ENCODE measurements at regions not wholly inside any gene's neighbourhood (a gene's known extent, or its start where the extent isn't known, plus 50 kb on each side); places are given as distances from the start of the nearest gene placed in this dataset.

DNA sequence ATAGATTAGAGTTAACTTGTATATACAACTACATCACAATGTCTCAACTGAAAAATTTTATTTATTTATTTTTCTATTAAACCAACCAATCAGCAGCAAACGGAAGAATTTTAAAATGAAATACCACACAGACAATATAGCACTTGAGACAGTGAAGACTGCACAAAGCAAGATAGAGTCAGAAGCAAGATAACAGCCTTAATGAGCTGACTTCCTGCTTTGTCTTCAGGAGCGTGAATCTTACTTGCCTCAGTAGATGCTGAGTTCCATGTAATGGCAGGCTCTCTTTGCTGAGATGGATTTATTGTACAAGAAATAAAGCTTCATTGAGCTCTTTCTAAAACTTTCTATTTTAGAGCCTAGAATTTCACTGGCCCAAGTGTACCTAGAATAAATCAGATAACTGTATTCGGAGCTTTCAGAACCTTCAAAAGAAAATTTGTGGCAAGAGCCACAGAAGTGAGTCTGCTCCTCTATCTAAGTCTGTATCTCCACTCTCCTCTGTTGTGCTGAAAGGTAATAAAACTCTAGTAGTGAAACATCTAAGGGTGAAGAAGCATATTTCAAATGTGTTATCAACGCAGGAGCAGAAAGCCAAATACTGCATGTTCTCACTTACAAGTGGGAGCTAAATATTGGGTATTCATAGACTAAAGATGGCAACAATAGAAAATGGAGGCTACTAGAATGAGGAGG is 83.3 kb upstream of the ANKRD55 start:
- intact Hi-C loops (cut with micrococcal nuclease): loop anchor here (10.0 kb wide), 1 partner anchor 138 kb away; no protein-coding TSS in a partner anchor
- WGBS (ENCODE audit: insufficient coverage, low coverage, missing lambda C conversion rate): 3% methylated on average over 4 of the region's 4 CpGs
- in situ Hi-C loops (cut with MboI): no loop called here
- ChIA-PET CTCF (ENCODE audit: low intra/inter-chr PET ratio) (no interaction called here), POLR2A (interaction anchor here (0.6 to 1.2 kb wide), 2 partner anchors 13 to 189 kb away, joined by 3 to 4 read pairs; no protein-coding TSS in a partner anchor)
- H3K9me1 ChIP-seq (ENCODE audit: control insufficient read depth, insufficient read depth, low read length): no peaks in the 10 kb centered on the region
- no peak overlapping the region for H3K4me3 ChIP-seq
- FAIRE-seq (no peak), ATAC-seq (no peak), DNase-seq (ENCODE audit: extremely low read depth in 1 of 4, low spot score in 3 of 4) (peak in 1 of 4 experiments; percentile 19)
- peaks cover 2 to 6% of the 10 kb centered on the region in 2 experiments; a peak in 2 of 5 replicates for H3K27me3 ChIP-seq (ENCODE audit: control insufficient read depth in 2 of 2, insufficient read depth in 2 of 2, low read length in 2 of 2)
- no peak overlapping the region for H2AFZ ChIP-seq (ENCODE audit: low read depth, low read length)
- no peaks in the 10 kb centered on the region for H3K36me3 ChIP-seq (ENCODE audit: control insufficient read depth, insufficient read depth, low read length)
- H3K4me1 ChIP-seq (replicated peaks in 1 of 2; ENCODE audit: control insufficient read depth in 2 of 2, insufficient read depth in 2 of 2, low read length in 2 of 2): peaks cover 0 to 10% of the 10 kb centered on the region in 2 experiments; a peak in 2 of 5 replicates
- no peak overlapping the region for H3K4me2 ChIP-seq (ENCODE audit: insufficient read depth, low read length)
- H3K9me3 ChIP-seq (replicated peaks; ENCODE audit: control insufficient read depth, insufficient read depth, low read depth, low read length): no peaks in the 10 kb centered on the region
- H4K20me1 ChIP-seq (replicated peaks; ENCODE audit: control insufficient read depth, insufficient read depth, low read length): no peaks in the 10 kb centered on the region
- no TSS peak for BruUV-seq (replicated peaks)
- H3K9ac ChIP-seq (ENCODE audit: insufficient read depth in 1 of 2, low read depth in 2 of 2, low read length in 2 of 2): no peak overlapping the region
- H3K27ac ChIP-seq (ENCODE audit: extremely low read depth, low read depth, low read length): no peak overlapping the region
- H3K79me2 ChIP-seq (ENCODE audit: control insufficient read depth, insufficient read depth, low read length): no peaks in the 10 kb centered on the region
- TF ChIP-seq RCOR1 (IDR thresholded peaks at IDR 0.05; ENCODE audit: borderline replicate concordance in 1 of 2, low read depth in 2 of 2, low read length in 2 of 2) (0 out of 4 replicates have a peak, but pooled peaks of 1 of the 2 experiments have one; percentile 32), ZNF445 (CRISPR knock-in tag; IDR thresholded peaks at IDR 0.05; ENCODE audit: low read depth) (no peak), ARID1B (IDR thresholded peaks at IDR 0.05) (0 out of 2 replicates have a peak, but pooled peaks have one; percentile 33), SOX6 (IDR thresholded peaks at IDR 0.05) (peak; percentile 77; the same call in 1 of the 2 replicates), ZEB2 (IDR thresholded peaks at IDR 0.05) (no peak), ELF1 (tag; IDR thresholded peaks at IDR 0.05) (peak; percentile 41; the same call in 1 of the 2 replicates), CXXC5 (CRISPR knock-in tag; IDR thresholded peaks at IDR 0.05) (0 out of 2 replicates have a peak, but pooled peaks have one; percentile 12), FIP1L1 (IDR thresholded peaks at IDR 0.05; ENCODE audit: low read depth, low read length, poor library complexity, severe bottlenecking) (no peak), MEIS2 (IDR thresholded peaks at IDR 0.05; ENCODE audit: partially characterized antibody) (peak; percentile 69), ZNF175 (CRISPR knock-in tag; IDR thresholded peaks at IDR 0.05; ENCODE audit: low read depth) (0 out of 2 replicates have a peak, but pooled peaks have one; percentile 30), NCOR1 (IDR thresholded peaks at IDR 0.05) (no peak)
- TF ChIP-seq, protein P1, sequence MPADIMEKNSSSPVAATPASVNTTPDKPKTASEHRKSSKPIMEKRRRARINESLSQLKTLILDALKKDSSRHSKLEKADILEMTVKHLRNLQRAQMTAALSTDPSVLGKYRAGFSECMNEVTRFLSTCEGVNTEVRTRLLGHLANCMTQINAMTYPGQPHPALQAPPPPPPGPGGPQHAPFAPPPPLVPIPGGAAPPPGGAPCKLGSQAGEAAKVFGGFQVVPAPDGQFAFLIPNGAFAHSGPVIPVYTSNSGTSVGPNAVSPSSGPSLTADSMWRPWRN (IDR thresholded peaks at IDR 0.05; ENCODE audit: low read depth): peak; percentile 35; the same call in 1 of the 2 replicates
- TF ChIP-seq, protein P2, sequence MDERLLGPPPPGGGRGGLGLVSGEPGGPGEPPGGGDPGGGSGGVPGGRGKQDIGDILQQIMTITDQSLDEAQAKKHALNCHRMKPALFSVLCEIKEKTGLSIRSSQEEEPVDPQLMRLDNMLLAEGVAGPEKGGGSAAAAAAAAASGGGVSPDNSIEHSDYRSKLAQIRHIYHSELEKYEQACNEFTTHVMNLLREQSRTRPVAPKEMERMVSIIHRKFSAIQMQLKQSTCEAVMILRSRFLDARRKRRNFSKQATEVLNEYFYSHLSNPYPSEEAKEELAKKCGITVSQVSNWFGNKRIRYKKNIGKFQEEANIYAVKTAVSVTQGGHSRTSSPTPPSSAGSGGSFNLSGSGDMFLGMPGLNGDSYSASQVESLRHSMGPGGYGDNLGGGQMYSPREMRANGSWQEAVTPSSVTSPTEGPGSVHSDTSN (CRISPR knock-in tag; IDR thresholded peaks at IDR 0.05; ENCODE audit: low read depth): no peak
- TF ChIP-seq, protein P2 (tag; conservative IDR thresholded peaks at IDR 0.05; ENCODE audit: low read depth): peak; percentile 92

Measured in K562 (cell line).